ENCODE measurements at regions not wholly inside any gene's neighbourhood (a gene's known extent, or its start where the extent isn't known, plus 50 kb on each side); places are given as distances from the start of the nearest gene placed in this dataset.

GRCh38 chr6:166830185-166830890 is 126.0 kb downstream of the RNASET2 start:
- Mint-ChIP-seq H3K27me3 (ENCODE audit: low read depth) (no peaks in the 10 kb centered on the region), H3K36me3 (ENCODE audit: insufficient read depth in 1 of 3, low read depth in 3 of 3) (no peaks in the 10 kb centered on the region), H3K27ac (no peak overlapping the region), H3K4me3 (no peak overlapping the region), H3K9me3 (no peaks in the 10 kb centered on the region), H3K4me1 (peaks cover 3 to 4% of the 10 kb centered on the region in 2 experiments; a peak in 2 of 4 replicates)
- H3K79me2 ChIP-seq (ENCODE audit: insufficient read depth, low read length), result no peaks in the 10 kb centered on the region
- no peak overlapping the region for H3K4ac ChIP-seq (ENCODE audit: low read depth, low read length)
- no peak overlapping the region for H2BK15ac ChIP-seq (ENCODE audit: low read depth, low read length)
- H3K23me2 ChIP-seq (ENCODE audit: insufficient read length, low read depth, low read length, poor library complexity, severe bottlenecking), result no peaks in the 10 kb centered on the region
- no peak overlapping the region for H3K14ac ChIP-seq (ENCODE audit: insufficient read depth, low read length)
- no peak overlapping the region for H2BK20ac ChIP-seq (ENCODE audit: low read depth, low read length, poor library complexity, severe bottlenecking)
- no peak overlapping the region for H3K4me2 ChIP-seq (ENCODE audit: insufficient read depth, insufficient read length, low read length)
- H3K18ac ChIP-seq (ENCODE audit: insufficient read length, low read depth, low read length), result no peak overlapping the region
- H4K5ac ChIP-seq (ENCODE audit: insufficient read length, low read depth, low read length), result no peak overlapping the region
- H3K56ac ChIP-seq (ENCODE audit: insufficient read length, low read depth, low read length), result no peak overlapping the region
- no peaks in the 10 kb centered on the region for H3K79me1 ChIP-seq (ENCODE audit: insufficient read depth, low read depth, low read length, poor library complexity, severe bottlenecking)
- H3K27ac ChIP-seq (ENCODE audit: insufficient read length, low read depth, low read length), result no peak overlapping the region
- no peak overlapping the region for H3K23ac ChIP-seq (ENCODE audit: insufficient read length, low read depth, low read length)
- H4K91ac ChIP-seq (ENCODE audit: insufficient read length, low read depth, low read length), result no peak overlapping the region
- DNase-seq, result no peak
- no peak overlapping the region for H2AK5ac ChIP-seq (ENCODE audit: insufficient read length, low read length)
- H3T11ph ChIP-seq (ENCODE audit: low read length), result no peak overlapping the region
- H3K4me1 ChIP-seq (ENCODE audit: insufficient read depth, low read length), result no peaks in the 10 kb centered on the region
- H2AFZ ChIP-seq (ENCODE audit: low read length), result no peak overlapping the region
- TF ChIP-seq CTCF (conservative IDR thresholded peaks at IDR 0.05), result no peak
- no peaks in the 10 kb centered on the region for H3K27me3 ChIP-seq (ENCODE audit: insufficient read depth, low read length)
- no CpG with 5 or more reads among the region's 8 CpGs for WGBS (ENCODE audit: extremely low coverage, insufficient read length, low lambda C conversion rate)
- H4K8ac ChIP-seq (replicated peaks; ENCODE audit: insufficient read length, low read depth, low read length), result no peak overlapping the region
- H4K20me1 ChIP-seq (ENCODE audit: control insufficient read depth, insufficient read depth, insufficient read length), result no peaks in the 10 kb centered on the region
- no peak overlapping the region for H2BK120ac ChIP-seq (ENCODE audit: low read depth, low read length, poor library complexity, severe bottlenecking)
- no peak overlapping the region for H2BK12ac ChIP-seq (ENCODE audit: insufficient read length, low read depth, low read length)
- no peak overlapping the region for H3K9ac ChIP-seq (ENCODE audit: extremely low read depth, insufficient read length, low read length)
- no peak overlapping the region for H2BK5ac ChIP-seq (ENCODE audit: insufficient read length, low read length)
- no peaks in the 10 kb centered on the region for H3K9me3 ChIP-seq (ENCODE audit: control insufficient read depth, low read depth, low read length)

Data from H9 (cell line).